ENCODE measurements at regions not wholly inside any gene's neighbourhood (a gene's known extent, or its start where the extent isn't known, plus 50 kb on each side); places are given as distances from the start of the nearest gene placed in this dataset.

DNA sequence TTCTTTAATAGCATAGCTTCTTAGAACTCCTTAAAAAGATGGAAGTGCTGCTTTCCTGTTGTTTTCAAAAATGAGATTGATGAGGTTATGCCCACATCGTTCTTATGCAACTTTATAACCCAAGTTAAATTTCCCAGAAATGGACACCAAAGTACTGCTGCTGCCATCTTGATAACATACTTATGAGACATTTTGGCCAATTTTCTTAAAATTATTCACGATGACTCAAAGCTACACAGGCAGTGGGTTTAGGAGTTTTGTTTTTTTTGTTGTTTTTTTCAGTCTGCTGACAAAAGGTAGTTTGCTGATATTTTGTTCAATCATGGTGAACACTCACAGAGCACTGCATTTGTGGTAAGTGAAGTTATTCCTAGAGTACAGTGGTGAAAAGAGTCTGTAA lies 54.9 kb upstream of the RFC3 start:
- DNase-seq: no peak

DNA sequence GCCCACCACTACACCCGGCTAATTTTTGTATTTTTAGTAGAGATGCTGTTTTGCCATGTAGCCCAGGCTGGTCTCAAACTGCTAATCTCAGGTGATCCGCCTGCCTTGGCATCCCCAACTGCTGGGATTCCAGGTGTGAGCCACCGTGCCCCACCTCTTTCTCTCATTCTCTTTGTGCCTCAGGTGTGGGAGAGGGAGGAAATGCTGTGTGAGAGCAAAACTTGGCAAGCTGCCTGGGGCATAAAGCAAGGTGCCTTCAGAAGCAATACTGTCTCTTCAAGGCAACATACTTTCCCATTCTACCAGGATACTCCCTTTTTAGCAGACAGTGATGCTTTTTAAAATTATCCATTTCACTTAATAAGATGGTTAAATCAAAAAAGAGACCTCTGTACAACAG lies 53.2 kb upstream of the RFC3 start:
- DNase-seq: no peak

DNA sequence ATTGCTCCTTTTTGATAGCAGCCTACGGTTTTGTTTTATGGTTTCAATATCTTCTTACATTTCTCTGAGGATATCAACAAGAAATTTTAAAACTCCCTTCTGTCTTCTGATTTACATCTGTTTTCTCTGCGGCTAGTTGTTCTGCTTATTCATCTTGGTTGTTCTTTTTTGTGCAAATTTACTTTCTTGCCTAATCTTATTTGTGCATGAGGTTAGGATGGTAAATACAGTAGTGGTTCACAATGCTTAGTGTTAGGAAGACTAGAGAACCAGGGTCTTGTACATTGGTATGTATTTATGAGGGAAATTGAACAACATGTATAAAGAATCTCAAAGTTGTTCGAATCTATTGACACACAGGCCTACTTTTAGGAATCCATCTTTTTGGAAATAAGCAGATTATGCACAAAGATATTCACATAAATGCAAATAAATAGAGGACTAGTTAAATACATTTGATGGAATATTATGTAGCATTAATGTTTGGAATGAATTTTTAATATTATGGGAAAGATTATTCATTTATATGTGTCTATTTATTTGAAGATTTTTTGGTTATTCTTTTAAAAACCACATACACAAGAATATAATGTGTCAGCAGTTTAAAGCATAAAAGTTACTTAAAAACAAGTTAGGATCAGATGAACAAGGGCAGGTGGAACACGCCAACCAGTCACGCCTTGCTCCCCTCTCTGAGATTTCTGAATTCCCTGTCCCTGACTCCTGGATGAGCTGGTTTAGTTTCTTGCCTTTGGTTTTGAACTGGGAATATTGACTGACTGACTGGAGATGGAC lies 51.4 kb upstream of the RFC3 start:
- DNase-seq: no peak

DNA sequence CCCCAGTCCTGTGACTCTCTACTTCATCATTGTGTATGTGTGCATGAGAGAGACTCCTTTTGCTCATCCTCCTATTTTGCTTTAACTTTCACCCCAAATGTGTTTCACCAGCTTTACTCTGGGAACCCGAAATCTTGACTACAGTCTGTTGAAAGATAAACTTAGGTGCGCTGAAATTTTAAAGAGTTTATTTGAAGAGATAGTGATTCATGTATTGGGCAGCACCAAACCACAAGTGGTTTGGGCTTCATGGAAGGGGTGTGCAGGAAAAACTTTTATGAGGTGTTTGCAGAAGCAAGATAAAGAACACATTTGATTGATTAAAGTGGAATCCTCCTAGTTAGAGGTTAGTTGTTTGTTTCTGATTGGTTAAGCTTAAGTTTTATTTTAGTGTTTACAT lies 50.8 kb upstream of the RFC3 start:
- DNase-seq: no peak

Measured in stimulated activated CD4-positive, alpha-beta T cell treated with anti-CD3 and anti-CD28 coated beads, Interleukin-2, amount 100 ng/mL, for 24 hours (primary cell).